ENCODE measurements at regions not wholly inside any gene's neighbourhood (a gene's known extent, or its start where the extent isn't known, plus 50 kb on each side); places are given as distances from the start of the nearest gene placed in this dataset.

DNA sequence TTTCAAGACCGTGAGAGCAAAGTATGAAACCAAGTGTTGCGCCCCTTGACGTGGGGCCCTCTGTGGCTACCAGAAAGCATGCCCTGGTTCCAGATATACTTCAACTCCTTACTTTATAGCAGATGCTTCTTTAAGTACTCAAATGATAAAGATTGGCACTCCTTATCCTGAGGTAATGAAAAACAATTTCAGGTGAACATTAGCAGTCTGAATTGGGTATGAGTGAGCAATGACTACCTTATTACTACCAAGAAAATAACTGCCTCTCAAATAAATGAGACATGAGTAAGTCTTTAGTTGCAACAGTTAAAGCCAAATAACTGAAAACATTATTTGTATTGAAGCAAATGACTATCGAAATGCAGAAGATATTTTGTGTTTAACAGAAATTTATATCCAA, 408.7 kb downstream of the MMUT start:
- H3K9me3 Mint-ChIP-seq (ENCODE audit: low read depth): no peaks in the 10 kb centered on the region
- H3K36me3 Mint-ChIP-seq (ENCODE audit: low read depth): no peaks in the 10 kb centered on the region
- TF ChIP-seq, protein P1, sequence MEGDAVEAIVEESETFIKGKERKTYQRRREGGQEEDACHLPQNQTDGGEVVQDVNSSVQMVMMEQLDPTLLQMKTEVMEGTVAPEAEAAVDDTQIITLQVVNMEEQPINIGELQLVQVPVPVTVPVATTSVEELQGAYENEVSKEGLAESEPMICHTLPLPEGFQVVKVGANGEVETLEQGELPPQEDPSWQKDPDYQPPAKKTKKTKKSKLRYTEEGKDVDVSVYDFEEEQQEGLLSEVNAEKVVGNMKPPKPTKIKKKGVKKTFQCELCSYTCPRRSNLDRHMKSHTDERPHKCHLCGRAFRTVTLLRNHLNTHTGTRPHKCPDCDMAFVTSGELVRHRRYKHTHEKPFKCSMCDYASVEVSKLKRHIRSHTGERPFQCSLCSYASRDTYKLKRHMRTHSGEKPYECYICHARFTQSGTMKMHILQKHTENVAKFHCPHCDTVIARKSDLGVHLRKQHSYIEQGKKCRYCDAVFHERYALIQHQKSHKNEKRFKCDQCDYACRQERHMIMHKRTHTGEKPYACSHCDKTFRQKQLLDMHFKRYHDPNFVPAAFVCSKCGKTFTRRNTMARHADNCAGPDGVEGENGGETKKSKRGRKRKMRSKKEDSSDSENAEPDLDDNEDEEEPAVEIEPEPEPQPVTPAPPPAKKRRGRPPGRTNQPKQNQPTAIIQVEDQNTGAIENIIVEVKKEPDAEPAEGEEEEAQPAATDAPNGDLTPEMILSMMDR (IDR thresholded peaks at IDR 0.05): no peak
- H3K4me3 Mint-ChIP-seq (ENCODE audit: unreplicated experiment): no peak overlapping the region
- DNase-seq (ENCODE audit: low spot score): no peak
- no peak overlapping the region for H3K27ac Mint-ChIP-seq (ENCODE audit: unreplicated experiment)
- H3K4me1 Mint-ChIP-seq (ENCODE audit: low read depth): no peaks in the 10 kb centered on the region
- peaks cover 2% of the 10 kb centered on the region for H3K27me3 Mint-ChIP-seq (ENCODE audit: low read depth)

DNA sequence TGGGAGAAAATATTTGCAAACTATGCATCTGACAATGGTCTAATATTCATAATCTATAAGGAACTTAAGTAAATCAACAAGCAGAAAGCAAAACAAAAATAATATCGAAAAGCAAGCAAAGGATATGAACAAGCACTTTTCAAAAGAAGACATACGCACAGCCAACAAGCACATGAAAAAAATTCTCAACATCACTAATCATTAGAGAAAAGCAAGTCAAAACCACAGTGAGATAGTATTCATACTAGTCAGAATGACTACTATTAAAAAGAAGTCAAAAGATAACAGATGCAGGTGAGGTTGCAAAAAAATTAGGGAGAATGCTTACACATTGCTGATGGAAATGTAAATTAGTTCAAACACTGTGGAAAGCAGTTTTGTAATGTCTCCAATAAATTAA, 410.2 kb downstream of the MMUT start:
- Mint-ChIP-seq H3K4me3 (ENCODE audit: unreplicated experiment) (no peak overlapping the region), H3K36me3 (ENCODE audit: low read depth) (no peaks in the 10 kb centered on the region)

DNA sequence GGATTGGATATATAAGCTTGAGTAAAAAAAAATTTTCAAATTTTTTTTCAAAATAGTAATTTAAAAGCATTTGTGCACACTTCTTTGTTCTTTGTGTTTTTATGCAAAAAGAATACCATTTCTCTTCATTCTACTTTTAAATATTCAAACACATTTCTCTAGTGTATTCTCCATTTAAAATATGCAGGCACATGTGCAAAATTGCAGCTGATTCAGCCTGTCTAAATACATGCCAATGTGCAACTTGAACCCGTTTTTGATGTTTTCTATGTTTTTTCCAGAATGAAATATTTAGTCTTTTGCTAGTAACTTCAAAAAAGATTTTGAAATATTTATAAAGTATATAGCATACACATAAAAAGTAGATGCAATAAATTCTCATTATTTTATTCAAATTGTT, 411.8 kb downstream of the MMUT start:
- H3K4me1 Mint-ChIP-seq (ENCODE audit: low read depth): no peaks in the 10 kb centered on the region
- no peak for DNase-seq (ENCODE audit: low spot score)
- TF ChIP-seq, protein P1 (IDR thresholded peaks at IDR 0.05): no peak
- H3K4me3 Mint-ChIP-seq (ENCODE audit: unreplicated experiment): no peak overlapping the region
- peaks cover 2% of the 10 kb centered on the region for H3K27me3 Mint-ChIP-seq (ENCODE audit: low read depth)
- H3K27ac Mint-ChIP-seq (ENCODE audit: unreplicated experiment): no peak overlapping the region
- no peaks in the 10 kb centered on the region for H3K36me3 Mint-ChIP-seq (ENCODE audit: low read depth)
- no peaks in the 10 kb centered on the region for H3K9me3 Mint-ChIP-seq (ENCODE audit: low read depth)

More for the DNA sequence above, 410.2 kb downstream of the MMUT start:
- peaks cover 2% of the 10 kb centered on the region for H3K27me3 Mint-ChIP-seq (ENCODE audit: low read depth)
- TF ChIP-seq, protein P1 (IDR thresholded peaks at IDR 0.05): no peak
- H3K27ac Mint-ChIP-seq (ENCODE audit: unreplicated experiment): no peak overlapping the region
- no peaks in the 10 kb centered on the region for H3K4me1 Mint-ChIP-seq (ENCODE audit: low read depth)
- no peaks in the 10 kb centered on the region for H3K9me3 Mint-ChIP-seq (ENCODE audit: low read depth)
- no peak for DNase-seq (ENCODE audit: low spot score)

DNA sequence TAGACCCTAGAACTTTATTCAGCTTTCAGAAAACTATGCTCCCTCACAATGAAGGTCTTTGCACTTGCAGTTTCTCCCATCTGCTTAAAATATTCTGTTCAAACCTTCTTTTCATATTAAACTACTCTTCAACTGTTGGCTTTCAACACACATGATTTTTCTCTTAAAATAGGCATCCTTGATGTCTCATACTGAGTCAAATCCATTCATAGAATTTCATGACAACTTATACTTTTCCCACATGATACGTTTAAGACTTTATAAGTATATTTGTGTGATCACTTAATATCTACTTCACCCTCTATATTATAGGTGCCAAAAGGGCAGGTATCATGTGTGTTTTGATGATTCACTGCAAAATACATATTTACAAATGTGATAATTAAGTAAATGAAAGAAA, 412.5 kb downstream of the MMUT start:
- H3K9me3 Mint-ChIP-seq (ENCODE audit: low read depth): peaks cover 2% of the 10 kb centered on the region
- H3K36me3 Mint-ChIP-seq (ENCODE audit: low read depth): no peaks in the 10 kb centered on the region
- no peak for DNase-seq (ENCODE audit: low spot score)
- TF ChIP-seq, protein P1 (IDR thresholded peaks at IDR 0.05): no peak
- no peaks in the 10 kb centered on the region for H3K4me1 Mint-ChIP-seq (ENCODE audit: low read depth)
- no peak overlapping the region for H3K27ac Mint-ChIP-seq (ENCODE audit: unreplicated experiment)
- peaks cover 2% of the 10 kb centered on the region for H3K27me3 Mint-ChIP-seq (ENCODE audit: low read depth)
- no peak overlapping the region for H3K4me3 Mint-ChIP-seq (ENCODE audit: unreplicated experiment)

DNA sequence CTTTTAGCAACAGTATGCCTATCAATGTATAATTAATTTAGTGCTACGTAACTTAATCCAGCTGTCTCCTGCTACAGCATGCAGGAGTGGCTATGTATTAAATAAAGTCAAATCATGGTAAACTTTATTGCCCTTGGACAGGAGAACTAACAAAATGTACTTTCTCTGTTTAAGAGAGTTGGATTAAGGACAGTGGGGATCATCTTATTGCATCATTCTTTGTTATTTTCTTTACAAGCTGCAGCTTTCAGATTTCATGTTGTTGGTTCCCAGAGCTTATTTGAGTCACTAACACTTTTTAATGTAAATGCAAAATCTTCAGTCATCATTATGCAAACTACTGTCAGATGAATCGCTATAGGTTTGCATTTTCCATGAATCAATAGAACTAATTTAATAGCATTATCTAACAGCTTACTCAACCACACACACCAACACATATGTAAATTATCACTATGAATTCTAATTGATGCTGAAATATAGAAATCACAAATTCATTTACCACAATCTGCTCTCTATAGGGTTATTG, 424.7 kb downstream of the MMUT start:
- TF ChIP-seq, protein P1 (IDR thresholded peaks at IDR 0.05): no peak
- H3K36me3 Mint-ChIP-seq (ENCODE audit: low read depth): no peaks in the 10 kb centered on the region
- no peaks in the 10 kb centered on the region for H3K27me3 Mint-ChIP-seq (ENCODE audit: low read depth)
- DNase-seq (ENCODE audit: low spot score): no peak
- H3K4me1 Mint-ChIP-seq (ENCODE audit: low read depth): no peaks in the 10 kb centered on the region
- H3K9me3 Mint-ChIP-seq (ENCODE audit: low read depth): peaks cover 11% of the 10 kb centered on the region
- no peak overlapping the region for H3K27ac Mint-ChIP-seq (ENCODE audit: unreplicated experiment)
- H3K4me3 Mint-ChIP-seq (ENCODE audit: unreplicated experiment): no peak overlapping the region

Measured in chondrocyte (in vitro differentiated cells).